ENCODE measurements at regions not wholly inside any gene's neighbourhood (a gene's known extent, or its start where the extent isn't known, plus 50 kb on each side); places are given as distances from the start of the nearest gene placed in this dataset.
"Not testable (repeated sequence)": the region's sequence is repeated elsewhere in the genome, so short reads cannot be mapped to it uniquely, and the experiment has no call there.

DNA sequence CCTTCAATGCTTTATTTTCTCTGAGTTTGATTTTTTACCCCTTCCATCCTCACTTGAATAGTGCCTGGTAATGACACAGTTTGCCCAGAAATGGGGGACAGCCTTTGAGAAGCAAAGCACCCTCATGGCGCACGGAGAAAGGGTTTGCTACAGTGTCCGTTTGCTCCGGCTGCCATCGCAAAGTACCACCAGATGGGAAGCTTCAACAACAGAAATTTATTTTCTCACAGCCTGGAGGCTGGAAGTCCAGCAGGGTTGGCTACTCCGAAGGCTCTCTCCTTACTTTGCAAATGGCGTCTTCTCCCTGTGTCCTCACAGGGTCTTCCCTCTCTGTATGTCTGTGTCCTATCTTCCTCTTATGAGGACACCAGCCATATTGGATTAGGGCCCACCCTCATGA, 327.7 kb upstream of the KAZN start:
- no peak for DNase-seq

DNA sequence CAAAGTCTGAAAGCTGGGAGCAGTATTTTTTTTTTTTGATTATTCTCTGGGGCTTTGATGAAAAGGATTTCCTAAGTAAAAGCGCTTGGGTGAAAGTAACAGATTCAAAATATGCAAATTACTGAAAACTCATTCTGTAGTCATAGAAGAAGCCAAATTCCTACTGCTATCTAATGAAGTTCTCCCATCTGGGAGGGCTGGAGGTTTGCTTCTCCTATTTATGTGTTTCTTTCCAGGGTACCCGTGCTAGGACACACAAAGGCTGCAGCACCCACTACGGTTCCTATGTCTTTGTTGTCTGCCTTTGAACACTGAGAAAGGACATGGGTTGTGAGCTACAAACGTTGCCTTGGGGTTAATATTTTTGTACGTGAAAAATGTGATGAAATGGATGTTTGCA, 324.7 kb upstream of the KAZN start:
- no peak for DNase-seq

DNA sequence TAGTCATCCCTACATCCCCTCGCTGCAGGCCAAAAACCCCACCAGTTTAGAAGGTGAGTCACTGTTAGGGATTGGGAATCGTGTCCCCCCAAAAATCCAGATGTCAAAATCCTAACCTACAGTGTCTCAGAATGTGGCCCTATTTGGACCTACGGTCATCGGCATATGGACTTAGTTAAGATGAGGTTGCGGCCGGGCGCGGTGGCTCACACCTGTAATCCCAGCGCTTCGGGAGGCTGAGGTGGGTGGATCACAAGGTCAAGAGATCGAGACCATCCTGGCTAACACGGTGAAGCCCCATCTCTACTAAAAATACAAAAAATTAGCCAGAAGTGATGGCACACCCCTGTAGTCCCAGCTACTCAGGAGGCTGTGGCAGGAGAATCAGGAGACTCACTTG, 318.6 kb upstream of the KAZN start:
- not testable (repeated sequence) for DNase-seq

DNA sequence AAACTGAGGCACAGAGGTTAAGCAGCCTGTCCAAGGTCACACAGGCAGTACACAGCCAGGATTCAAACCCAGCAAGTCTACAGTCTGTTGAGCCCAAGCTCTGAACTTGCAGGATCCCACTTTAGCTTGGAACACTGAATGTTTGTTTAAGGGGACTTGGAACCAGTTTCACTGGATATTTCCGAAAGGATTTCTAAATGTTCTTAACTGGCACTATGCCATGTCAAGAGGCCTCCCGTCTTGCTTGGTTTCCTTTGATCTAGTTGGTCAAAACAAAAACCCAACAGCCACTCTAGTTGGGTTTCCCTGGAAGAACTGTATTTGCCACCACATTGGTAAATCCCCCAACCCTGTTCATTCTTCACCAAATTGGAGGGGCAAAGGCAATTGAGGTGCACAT, 317.6 kb upstream of the KAZN start:
- DNase-seq = no peak

DNA sequence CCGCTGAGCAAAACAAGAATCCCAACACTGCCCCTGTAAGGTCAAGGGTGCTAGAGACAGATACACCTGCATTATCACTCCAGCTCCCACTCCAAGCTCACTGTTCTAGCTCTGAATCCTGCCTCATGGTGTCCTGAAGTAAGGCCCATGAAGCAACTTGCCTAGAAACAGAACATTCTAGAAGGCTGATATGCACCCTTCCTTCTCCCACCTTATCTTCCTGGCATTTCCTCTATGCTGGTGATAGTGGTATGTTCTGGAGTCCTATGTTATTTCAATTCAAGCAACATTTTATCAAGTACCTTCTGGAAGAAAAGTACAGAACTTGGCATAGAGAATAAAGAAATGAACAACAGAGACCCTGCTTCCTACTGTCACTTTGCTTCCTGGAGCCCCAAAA, 317.1 kb upstream of the KAZN start:
- DNase-seq = no peak

DNA sequence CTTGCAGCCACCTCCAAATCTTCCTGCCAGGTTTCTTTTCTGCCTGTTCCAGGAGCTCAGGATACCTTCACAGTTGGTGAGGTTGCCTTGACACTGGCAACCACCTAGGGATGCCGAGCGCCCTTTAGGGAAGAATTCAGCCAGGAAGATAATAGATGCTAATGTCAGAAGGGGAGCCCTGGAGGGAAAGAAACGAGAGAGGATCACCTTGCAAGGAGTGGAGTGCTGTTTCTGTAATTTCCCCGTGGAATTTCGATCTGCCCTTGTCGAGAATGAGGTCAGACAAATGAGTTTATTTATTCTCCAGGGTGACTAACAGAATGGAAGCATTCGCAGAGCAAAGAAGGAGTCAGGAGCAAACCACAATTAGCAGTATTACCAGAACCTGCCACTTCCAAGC, 315.8 kb upstream of the KAZN start:
- no peak for DNase-seq

DNA sequence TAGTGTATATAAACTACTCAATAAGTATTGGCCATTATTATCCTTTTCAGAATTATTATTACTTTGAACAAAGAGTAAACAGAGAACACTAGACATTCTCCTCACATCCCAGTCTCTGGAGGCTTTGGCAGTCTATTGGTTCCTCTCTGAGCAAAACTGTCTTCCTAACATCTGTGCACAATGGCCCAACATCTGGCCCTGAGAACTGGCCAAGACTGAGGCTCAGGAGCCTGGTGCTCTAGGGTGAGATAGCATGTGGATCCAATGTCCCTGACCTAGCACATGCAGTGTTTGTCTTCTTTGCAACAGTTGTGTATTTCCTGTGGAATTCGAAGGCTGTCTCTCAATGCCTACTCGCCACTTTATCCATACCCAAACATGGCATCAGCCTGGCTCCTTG, 313.2 kb upstream of the KAZN start:
- DNase-seq = no peak

DNA sequence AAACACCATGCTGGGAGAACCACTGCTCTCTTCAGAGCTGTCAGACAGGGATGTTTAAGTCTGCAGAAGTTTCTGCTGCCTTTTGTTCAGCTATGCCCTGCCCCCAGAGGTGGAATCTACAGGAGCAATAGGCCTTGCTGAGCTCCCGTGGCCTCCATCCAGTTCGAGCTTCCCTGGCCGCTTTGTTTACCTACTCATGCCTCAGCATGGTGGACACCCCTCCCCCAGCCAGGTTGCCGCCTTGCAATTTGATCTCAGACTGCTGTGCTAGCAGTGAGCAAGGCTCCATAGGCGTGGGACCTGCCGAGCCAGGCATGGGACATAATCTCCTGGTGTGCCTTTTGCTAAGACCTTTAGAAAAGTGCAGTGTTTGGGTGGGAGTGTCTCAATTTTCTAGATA, 307.3 kb upstream of the KAZN start:
- not testable (repeated sequence) for DNase-seq

DNA sequence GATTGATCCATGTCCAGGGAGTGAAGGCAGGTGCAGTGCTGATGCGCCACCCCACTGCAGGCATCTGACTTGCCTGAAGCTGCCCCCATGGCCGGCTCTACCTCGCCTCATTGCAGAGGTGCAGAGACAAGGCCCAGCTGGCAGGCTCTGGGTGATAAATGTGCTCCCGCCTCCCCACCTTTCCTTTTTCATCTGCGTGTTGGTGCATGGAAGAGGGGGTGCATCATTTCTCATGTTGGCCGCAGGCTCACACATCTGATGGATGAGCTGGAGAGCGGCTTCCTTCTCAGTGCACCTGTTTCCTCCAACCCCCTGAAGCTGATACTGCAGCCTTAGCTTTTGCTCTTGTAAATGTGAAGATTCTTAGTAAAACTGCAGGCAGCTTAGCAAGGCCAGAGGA, 306.0 kb upstream of the KAZN start:
- no peak for DNase-seq

DNA sequence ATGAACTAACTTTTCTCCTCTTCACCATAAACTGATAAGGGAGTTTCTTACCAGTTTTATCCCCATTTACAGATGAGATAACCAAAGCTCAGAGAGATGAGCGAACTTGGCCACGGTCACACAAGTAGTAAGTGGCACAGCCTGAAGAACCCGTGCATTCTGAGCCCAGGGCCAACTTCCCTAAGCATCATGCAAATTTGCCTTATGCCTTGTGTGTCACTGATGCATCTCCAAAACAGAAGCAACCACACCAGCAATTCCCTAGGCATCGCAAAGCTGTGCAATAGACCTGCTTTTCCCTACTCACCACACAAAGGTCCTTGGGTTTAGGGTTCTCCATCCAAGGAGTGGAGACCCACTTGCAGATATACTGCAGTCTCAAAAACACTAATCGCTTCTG, 304.5 kb upstream of the KAZN start:
- DNase-seq = no peak

DNA sequence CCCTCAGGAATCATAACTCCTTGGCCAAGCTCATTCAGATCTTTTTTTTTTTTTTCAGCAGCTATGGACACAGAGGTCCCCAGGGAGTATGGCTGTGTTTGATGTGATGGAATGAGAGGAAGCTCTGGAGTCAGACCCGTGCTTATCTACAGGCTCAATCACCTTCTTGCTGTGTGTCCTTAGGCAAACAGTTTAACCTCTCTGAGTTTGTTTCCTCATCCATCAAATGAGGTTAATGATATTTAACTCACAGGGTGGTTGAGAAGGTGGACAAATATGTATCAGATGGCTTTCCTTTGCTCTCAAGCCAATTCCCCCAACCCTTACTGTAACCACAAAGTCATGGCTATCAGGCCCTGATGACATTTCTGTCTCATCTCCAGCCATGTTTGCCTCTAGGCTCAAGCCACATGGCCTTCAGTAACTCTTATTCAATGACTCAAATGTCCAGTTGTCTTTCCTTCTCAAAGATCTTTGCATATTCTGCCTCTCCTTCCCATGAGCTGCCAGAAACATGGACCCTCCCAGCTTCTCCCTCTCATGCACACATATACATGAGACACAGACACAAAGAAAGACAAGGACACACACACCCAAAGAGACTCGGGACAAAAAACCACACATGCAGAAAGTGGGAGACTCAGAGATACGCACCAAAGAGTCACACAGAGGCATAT, 303.5 kb upstream of the KAZN start:
- DNase-seq = no peak

DNA sequence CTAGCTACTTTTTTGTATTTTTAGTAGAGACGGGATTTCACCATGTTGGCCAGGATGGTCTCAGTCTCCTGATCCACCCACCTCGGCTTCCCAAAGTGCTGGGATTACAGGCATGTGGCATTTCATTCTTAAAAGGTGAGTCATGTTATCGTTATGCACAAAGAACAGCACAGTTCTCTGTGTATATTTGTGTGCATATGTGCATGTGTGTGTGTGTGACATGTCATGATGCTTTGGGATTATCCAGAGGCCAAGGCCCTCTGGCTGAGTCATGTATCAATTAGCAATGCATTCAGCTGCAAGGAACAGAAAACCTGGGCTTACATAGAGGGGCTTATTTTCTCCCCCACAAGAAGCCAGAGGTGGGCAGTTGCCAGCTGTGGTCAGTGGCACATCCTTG, 301.7 kb upstream of the KAZN start:
- no peak for DNase-seq

DNA sequence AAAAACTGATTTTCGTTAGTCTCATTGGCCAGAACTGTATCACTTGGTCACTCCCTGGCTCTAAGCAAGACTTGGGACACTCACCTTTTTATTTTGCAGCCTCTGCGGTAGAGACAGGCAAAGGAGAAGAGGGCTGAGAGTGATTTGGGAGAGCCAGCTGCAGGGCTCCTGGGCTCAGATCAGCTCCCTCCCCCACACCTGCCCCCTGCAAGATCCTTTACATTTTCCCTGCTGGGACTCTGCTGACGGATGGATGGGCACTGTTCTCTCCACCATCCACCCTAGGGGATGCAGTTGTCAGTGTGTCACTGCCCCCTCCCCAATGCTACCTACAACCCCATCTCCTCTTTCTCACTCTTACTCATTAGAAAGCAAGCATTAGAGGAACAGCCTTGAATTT, 301.1 kb upstream of the KAZN start:
- DNase-seq = no peak

DNA sequence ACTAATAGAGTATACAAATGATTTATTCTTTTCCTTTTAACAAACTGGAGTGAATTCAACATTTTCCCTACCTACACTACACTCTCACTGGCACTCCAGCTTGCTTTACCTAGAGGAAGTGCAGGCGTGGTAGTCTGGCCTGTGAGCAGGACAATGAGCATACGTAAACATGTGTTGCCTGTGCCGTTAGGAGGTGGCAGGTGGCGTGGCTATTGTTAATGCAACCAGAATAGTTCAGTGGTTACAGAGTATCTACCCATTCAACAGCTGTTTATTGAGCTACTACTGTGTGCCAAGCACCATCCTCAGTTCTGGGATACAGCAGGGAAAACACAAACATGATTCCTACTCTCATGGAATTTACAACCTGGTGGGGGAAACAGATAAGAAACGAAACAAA, 299.7 kb upstream of the KAZN start:
- no peak for DNase-seq

DNA sequence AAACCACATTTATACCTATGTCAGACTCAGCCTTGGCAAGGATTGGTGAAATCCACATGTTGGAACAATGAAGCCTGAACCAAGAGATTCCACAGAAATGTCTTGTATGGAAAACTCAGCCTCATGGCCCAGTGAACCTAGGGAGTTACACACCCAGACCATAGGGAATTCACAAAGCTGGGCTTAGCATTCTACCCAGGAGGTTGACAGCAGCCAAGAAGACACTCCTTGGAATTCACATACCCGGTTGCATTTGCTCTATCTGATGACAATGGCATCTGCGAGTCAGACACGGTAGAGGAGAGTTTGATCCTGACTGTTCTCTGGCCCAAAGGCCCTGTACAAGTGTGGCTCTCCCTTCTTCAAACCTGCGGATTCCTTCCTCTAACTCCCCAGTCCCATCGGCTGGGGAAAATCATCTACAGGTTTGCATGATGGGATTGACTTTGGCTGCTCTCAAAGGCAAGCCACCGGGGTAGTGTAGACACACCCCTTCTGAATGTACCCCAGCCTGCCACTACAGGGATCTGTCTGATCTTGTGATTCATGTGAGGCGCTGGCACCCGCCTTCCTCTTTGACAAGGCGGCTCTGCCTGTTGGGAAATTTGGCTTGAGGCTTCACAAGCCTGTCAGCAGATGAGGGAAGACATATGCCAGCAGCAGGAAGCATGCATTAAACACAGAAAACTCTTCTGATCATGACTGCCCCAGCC, 297.3 kb upstream of the KAZN start:
- DNase-seq = no peak

DNA sequence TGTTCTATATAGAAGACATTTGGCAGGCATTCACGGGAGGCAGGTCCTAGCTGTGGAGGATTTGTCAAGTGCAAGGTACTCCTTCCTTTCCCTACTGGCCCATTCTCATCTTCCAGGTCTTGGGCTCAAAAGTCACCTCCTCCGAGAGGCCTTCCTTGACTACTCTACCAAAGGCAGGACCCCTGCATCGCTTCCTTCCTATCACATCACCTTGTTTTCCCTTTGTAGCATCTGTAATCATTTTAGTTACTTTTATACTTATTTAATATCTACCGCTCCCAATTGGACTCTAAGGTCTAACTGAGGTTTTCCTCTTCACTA, 296.8 kb upstream of the KAZN start:
- DNase-seq = no peak

DNA sequence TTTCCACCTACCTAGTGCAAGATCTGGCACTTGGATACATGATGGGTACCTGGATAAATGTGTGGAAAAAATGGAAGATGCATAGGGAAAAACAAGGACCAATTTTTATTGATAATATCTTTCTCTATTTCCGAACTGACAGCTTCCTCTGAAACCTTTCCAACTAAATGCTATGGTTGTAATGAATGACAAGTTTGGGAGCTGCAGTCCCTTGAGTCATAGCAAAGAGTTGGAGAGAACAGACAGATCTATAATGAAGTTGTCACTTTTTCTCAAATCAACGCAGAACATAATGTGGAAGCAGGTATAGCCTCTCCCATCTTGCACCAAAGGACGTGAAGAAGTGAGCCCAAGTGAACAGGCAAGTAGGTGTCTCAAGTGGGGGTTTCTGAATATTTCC, 296.5 kb upstream of the KAZN start:
- DNase-seq = no peak

DNA sequence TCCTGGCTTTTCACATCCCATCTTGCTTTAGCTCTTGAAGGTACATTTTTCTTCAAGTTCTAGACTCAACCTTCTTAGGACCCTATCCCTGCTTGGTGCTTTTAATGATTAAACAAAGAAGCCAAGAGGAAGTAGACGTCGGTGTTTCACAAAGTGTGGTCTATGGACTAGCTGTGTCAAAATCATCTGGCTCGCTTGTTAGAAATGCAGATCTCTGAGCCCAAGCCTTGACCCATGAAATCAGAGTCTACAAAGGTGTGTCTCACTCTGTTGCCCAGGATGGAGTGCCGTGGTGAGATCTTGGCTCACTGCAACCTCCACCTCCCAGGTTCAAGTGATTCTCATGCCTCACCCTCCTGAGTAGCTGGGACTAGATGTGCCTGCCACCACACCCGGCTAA, 295.5 kb upstream of the KAZN start:
- no peak for DNase-seq

DNA sequence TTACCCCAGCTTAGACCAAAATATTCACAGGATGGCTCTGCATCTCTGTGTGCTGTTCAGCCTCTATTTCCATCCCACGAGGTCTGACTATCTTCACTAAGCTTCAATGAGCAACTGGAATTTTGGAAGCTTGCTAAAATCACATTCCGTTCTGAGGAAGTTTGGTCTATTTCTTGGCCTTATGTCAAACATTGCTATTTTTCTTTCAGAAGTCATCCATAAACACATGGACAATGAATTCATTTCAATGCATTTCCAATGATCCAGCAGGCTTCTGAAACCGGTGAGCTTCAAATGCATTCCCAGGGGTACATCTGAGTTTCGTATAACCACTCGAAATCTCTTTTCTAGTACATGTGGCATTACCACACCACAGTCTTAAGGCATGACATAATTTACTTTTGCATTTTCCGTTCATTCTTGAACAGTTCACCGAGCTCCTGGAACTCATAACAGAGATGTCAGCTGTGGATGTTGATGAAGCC, 294.1 kb upstream of the KAZN start:
- no peak for DNase-seq

DNA sequence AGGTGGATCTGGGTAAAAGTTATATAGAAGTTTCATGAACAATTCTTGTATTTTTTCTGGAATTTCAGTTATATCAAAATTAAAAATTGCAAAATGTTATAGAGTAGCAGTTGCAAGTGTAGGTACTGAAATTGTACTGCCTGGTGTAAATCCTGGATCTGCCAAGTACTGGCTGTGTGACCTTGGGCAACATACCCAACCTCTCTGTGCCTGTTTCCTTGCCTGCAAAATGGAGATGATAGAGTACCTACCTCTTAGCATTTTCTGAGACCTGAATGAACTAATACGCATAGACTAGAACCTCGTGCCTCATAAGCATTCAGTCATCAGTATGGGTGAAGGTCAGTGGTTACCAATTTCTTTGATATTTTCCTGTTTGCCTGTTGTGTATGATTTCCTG, 290.0 kb upstream of the KAZN start:
- no peak for DNase-seq

DNA sequence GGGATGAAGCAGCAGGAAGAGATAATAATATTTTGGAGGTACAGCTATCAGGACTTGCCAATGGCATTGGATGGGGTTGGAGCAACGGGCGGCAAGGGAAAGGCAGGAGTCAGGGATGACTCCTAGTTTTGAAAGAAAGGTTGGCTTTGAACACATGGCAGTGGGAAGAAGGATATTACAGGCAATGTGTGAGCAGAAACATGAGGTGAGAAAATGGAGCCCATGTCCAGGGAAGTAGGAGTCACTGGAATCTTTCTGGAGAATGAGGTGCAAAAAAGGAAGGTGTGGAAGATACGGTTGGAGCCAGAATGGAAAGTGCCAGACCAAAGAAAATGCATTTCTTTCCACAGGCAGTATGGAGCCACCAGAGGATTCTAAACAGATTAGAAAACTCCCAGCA, 288.5 kb upstream of the KAZN start:
- no peak for DNase-seq

DNA sequence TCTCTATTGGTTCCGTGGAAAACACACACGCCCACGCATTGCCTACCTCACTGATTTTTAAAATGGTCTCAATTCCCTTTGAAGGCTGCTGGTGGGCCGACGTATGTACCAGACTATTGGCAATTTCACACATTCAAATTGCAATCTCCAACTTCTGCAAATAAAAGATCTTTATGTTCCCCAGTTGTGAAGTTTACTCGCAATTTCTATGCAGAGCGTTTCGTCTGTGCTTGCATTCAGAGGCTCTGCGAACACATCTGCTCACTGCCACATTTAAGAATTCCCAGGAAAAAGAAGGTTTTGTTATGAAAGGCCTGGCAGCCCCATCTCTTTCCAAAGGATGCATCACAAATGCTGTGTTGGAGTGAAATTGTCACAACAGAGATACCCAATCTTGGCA, 288.0 kb upstream of the KAZN start:
- DNase-seq = no peak

DNA sequence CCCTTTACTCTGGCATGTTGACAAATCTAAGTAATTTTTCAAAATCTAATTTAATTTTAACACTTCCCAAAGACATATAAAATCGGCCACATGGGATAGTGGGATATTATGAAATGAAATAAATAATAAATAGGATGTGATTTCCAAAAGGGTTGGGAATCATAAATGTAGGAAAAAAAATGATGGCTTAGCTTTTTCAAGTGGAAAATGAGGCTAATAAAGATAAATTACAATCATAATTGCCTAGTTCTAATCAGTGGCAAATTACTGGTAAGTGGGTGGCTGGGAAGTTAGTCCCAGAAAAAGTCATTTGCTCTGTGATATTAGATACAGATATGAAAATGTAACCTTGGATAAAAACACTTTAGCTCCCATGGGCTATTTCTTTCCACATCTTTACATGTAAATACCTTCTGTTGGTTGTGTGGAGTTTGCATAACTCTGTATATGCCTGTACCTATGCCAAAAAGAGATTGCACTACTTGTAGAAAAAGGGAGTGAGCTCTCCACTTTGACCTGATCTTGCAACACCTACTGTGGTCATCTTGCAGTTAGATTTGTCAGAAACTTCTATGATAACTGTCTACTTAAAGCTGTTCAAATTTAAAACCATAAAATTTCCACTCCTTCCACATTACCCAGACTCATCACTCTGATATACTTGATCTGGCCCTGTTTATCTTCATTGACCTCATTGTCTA, 284.6 kb upstream of the KAZN start:
- no peak for DNase-seq

DNA sequence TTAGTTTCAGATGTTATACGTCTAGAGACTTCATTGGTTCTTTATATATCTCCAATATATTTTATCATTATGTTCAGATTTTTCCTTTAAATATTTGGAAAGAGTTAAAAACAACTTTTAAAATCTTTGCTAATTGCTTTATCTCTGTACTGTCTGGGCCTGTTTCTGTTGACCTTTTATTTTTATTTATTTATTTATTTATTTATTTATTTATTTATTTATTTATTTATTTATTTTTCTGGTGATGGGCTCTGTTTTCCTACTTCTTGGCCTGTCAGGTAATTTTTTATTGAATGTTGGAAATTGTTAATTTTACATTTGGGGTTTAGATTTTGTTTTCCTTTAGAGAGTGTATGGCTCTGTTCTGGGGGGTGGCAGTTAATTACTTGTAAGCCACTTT, 279.7 kb upstream of the KAZN start:
- DNase-seq = no peak

DNA sequence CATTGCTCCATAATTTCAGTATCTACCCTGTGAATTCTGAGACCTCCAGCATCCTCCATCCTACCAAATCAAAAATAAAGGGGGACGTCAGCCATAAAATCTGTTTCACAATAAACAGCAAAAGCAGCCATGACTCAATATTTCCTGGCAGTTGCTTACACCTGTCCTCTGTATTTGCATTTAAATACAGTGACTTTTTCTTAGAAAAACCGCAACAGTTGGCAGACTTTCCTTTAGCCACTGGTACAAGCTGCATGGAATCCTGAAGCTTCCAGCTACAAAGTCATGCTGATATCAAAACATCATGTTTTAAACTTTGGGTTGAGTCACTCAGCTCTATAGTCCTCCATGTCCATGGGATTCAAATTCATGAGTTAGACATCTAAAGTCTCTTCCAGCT, 278.0 kb upstream of the KAZN start:
- DNase-seq = no peak

All from CD4-positive, alpha-beta T cell treated with Interleukin-12 subunit alpha and Interleukin-12 subunit beta, for 1 hour (primary cell).